ENCODE measurements at regions not wholly inside any gene's neighbourhood (a gene's known extent, or its start where the extent isn't known, plus 50 kb on each side); places are given as distances from the start of the nearest gene placed in this dataset.

DNA sequence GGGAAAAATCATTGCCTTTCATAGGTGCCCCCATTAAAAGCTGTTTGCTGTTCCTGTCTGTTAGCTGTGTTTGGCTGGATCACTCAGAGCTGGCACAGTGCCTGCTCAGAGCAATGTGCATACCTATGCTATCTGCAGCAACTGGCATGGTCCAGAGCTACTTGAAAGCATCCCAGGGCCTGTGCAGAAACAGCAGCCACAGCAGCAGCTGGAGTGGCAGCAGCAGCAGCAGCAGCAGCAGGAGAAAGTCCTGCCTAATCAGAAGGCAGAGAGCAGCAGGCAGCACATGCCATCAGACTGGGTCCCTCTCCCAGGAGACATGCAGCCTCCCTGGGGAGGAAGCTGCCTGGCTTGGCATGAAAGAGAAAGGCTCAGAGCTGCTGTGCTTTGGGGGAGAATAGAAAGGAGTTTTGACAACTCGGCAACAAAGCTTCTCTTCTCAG is 243.8 kb upstream of the WWC1 start:
- Histone ChIP-seq H3K27ac (ENCODE audit: low read depth, low read length) (no peak overlapping the region), H3K4me1 (ENCODE audit: control insufficient read depth, insufficient read depth, low read length) (no peaks in the 10 kb centered on the region), H3K9ac (ENCODE audit: low read length) (no peak overlapping the region), H3K36me3 (ENCODE audit: control insufficient read depth, insufficient read depth, low read length) (no peaks in the 10 kb centered on the region), H3K4me3 (ENCODE audit: low read length) (no peak overlapping the region), H3K27me3 (ENCODE audit: control insufficient read depth, insufficient read depth, low read length) (no peaks in the 10 kb centered on the region)

DNA sequence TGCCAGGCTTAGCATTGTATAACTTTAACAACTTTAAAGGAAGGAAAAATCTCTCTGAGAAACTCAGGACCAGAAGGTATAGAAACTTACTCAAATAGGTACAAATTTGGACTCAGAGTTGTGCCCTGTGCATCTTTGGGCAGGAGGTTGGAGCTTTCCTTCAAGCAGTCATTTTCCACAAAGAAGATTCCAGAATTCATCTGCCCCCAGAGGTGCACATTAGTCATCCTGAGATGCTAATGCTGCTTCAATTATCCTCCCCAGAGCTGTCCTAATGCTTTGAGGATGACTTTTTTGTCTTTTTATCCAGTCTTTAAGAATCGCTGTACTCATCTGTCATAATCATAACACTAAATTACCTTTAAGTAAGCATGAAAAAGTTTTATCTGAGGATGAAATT is 243.0 kb upstream of the WWC1 start:
- Histone ChIP-seq H3K4me1 (ENCODE audit: control insufficient read depth, insufficient read depth, low read length) (no peaks in the 10 kb centered on the region), H3K27ac (ENCODE audit: low read depth, low read length) (no peak overlapping the region), H3K27me3 (ENCODE audit: control insufficient read depth, insufficient read depth, low read length) (no peaks in the 10 kb centered on the region), H3K36me3 (ENCODE audit: control insufficient read depth, insufficient read depth, low read length) (no peaks in the 10 kb centered on the region), H3K9ac (ENCODE audit: low read length) (no peak overlapping the region), H3K4me3 (ENCODE audit: low read length) (no peak overlapping the region)

- Histone ChIP-seq H3K27me3 (ENCODE audit: control insufficient read depth, insufficient read depth, low read length) (no peaks in the 10 kb centered on the region), H3K9ac (ENCODE audit: low read length) (no peak overlapping the region), H3K36me3 (ENCODE audit: control insufficient read depth, insufficient read depth, low read length) (no peaks in the 10 kb centered on the region), H3K4me3 (ENCODE audit: low read length) (no peak overlapping the region), H3K27ac (ENCODE audit: low read depth, low read length) (no peak overlapping the region), H3K4me1 (ENCODE audit: control insufficient read depth, insufficient read depth, low read length) (no peaks in the 10 kb centered on the region)
Measured at GRCh38 chr5:168052686-168053085, 238.8 kb upstream of the WWC1 start.

DNA sequence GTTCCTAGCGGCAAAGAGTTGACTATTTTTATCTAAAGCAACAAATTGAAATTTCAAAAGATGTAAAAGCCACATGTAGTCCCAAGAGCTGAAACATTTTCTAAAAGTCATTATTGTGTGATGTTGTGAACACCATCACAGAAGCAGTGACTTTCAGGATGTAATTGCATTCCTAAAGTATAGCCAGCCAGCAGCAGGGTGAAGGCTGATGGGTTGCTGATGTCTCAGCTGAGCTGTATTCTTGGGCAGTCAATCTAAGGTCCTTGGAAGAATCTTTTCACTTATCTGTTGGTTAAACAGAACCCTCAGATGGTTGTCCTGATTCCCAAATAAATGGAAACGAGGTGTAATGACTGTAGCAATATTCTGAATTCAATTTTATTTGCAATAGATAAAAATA is 237.4 kb upstream of the WWC1 start:
- H3K9ac ChIP-seq (ENCODE audit: low read length), result no peak overlapping the region
- no peaks in the 10 kb centered on the region for H3K36me3 ChIP-seq (ENCODE audit: control insufficient read depth, insufficient read depth, low read length)
- H3K27ac ChIP-seq (ENCODE audit: low read depth, low read length), result no peak overlapping the region
- no peak overlapping the region for H3K4me3 ChIP-seq (ENCODE audit: low read length)
- H3K27me3 ChIP-seq (ENCODE audit: control insufficient read depth, insufficient read depth, low read length), result no peaks in the 10 kb centered on the region
- no peaks in the 10 kb centered on the region for H3K4me1 ChIP-seq (ENCODE audit: control insufficient read depth, insufficient read depth, low read length)

DNA sequence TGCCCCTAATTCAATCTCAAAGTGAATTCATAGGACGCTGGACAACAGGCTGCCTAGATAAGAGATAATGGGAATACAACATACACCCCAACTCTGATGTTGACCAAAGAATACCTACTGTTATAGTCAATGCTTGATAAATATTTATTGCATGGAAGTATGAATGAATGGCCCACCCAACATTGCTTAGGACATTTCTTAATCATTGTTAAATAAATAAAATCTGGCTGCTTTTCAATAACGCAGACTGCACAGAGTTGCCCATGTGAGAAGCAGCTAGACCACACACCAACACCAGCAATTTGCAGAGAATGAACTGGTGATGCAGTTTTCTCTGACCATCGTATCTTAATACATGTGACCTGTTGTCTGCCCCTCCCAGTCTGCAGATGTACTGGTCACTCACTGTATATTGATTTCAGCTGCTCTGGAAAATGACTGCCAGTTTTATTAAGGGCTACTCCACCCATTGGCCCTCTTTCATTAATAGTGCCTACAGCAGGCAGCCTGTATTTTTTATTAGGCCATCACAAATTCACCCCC is 236.2 kb upstream of the WWC1 start:
- H3K4me1 ChIP-seq (ENCODE audit: control insufficient read depth, insufficient read depth, low read length), result no peaks in the 10 kb centered on the region
- no peak overlapping the region for H3K4me3 ChIP-seq (ENCODE audit: low read length)
- no peaks in the 10 kb centered on the region for H3K27me3 ChIP-seq (ENCODE audit: control insufficient read depth, insufficient read depth, low read length)
- no peak overlapping the region for H3K27ac ChIP-seq (ENCODE audit: low read depth, low read length)
- H3K36me3 ChIP-seq (ENCODE audit: control insufficient read depth, insufficient read depth, low read length), result no peaks in the 10 kb centered on the region
- no peak overlapping the region for H3K9ac ChIP-seq (ENCODE audit: low read length)

GRCh38 chr5:168055961-168056360 is 235.5 kb upstream of the WWC1 start:
- H3K9ac ChIP-seq (ENCODE audit: low read length), result no peak overlapping the region
- H3K36me3 ChIP-seq (ENCODE audit: control insufficient read depth, insufficient read depth, low read length), result no peaks in the 10 kb centered on the region
- no peaks in the 10 kb centered on the region for H3K27me3 ChIP-seq (ENCODE audit: control insufficient read depth, insufficient read depth, low read length)
- no peaks in the 10 kb centered on the region for H3K4me1 ChIP-seq (ENCODE audit: control insufficient read depth, insufficient read depth, low read length)
- H3K4me3 ChIP-seq (ENCODE audit: low read length), result no peak overlapping the region
- H3K27ac ChIP-seq (ENCODE audit: low read depth, low read length), result no peak overlapping the region

GRCh38 chr5:168056499-168057182 is 234.8 kb upstream of the WWC1 start:
- no peaks in the 10 kb centered on the region for H3K27me3 ChIP-seq (ENCODE audit: control insufficient read depth, insufficient read depth, low read length)
- no peaks in the 10 kb centered on the region for H3K36me3 ChIP-seq (ENCODE audit: control insufficient read depth, insufficient read depth, low read length)
- no peak overlapping the region for H3K27ac ChIP-seq (ENCODE audit: low read depth, low read length)
- H3K4me1 ChIP-seq (ENCODE audit: control insufficient read depth, insufficient read depth, low read length), result no peaks in the 10 kb centered on the region
- H3K4me3 ChIP-seq (ENCODE audit: low read length), result no peak overlapping the region
- H3K9ac ChIP-seq (ENCODE audit: low read length), result no peak overlapping the region

DNA sequence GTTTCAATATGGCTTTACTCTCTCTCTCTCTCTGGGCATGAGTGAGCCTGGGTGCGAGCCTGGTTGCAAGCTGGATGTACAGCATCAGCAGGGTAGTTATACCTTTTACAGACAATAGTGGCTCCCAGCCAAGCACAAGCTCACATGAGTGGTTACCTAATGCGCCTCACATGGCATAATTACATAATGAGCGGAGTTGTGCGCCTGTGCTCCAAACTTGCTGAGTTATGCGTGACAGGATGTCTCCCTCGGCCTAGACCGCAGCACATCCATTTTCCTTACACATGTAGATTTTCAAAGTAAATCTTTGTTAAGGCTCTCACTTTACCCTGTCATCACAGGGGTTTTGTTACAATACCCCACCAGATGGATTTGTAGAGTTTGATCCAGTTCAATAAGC is 233.5 kb upstream of the WWC1 start:
- H3K27ac ChIP-seq (ENCODE audit: low read depth, low read length), result no peak overlapping the region
- H3K9ac ChIP-seq (ENCODE audit: low read length), result no peak overlapping the region
- no peaks in the 10 kb centered on the region for H3K27me3 ChIP-seq (ENCODE audit: control insufficient read depth, insufficient read depth, low read length)
- H3K4me1 ChIP-seq (ENCODE audit: control insufficient read depth, insufficient read depth, low read length), result no peaks in the 10 kb centered on the region
- H3K4me3 ChIP-seq (ENCODE audit: low read length), result no peak overlapping the region
- no peaks in the 10 kb centered on the region for H3K36me3 ChIP-seq (ENCODE audit: control insufficient read depth, insufficient read depth, low read length)

GRCh38 chr5:168059131-168059530 is 232.3 kb upstream of the WWC1 start:
- H3K4me1 ChIP-seq (ENCODE audit: control insufficient read depth, insufficient read depth, low read length), result no peaks in the 10 kb centered on the region

DNA sequence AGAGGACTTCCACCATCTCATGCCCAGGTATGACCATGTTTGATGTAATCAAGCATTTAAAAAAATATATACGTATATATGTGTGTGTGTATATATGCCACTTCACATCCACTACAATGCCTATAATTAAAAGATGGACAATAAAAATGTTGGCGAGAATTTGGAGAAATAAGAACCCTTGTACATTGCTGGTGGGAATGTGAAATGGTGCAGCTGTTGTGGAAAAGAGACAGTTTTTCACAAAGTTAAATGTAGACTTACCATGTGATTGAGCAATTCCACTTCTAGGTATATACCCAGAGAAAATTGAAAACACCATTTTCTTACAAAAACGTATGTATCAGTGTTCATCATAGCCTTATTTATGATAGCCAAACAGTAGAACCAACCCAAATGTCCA is 229.2 kb upstream of the WWC1 start:
- Histone ChIP-seq H3K4me3 (ENCODE audit: low read length) (no peak overlapping the region), H3K27me3 (ENCODE audit: control insufficient read depth, insufficient read depth, low read length) (no peaks in the 10 kb centered on the region), H3K36me3 (ENCODE audit: control insufficient read depth, insufficient read depth, low read length) (no peaks in the 10 kb centered on the region), H3K27ac (ENCODE audit: low read depth, low read length) (no peak overlapping the region), H3K4me1 (ENCODE audit: control insufficient read depth, insufficient read depth, low read length) (no peaks in the 10 kb centered on the region), H3K9ac (ENCODE audit: low read length) (no peak overlapping the region)

More at GRCh38 chr5:168059131-168059530, 232.3 kb upstream of the WWC1 start:
- Histone ChIP-seq H3K9ac (ENCODE audit: low read length) (no peak overlapping the region), H3K4me3 (ENCODE audit: low read length) (no peak overlapping the region), H3K27me3 (ENCODE audit: control insufficient read depth, insufficient read depth, low read length) (no peaks in the 10 kb centered on the region), H3K27ac (ENCODE audit: low read depth, low read length) (no peak overlapping the region), H3K36me3 (ENCODE audit: control insufficient read depth, insufficient read depth, low read length) (no peaks in the 10 kb centered on the region)

DNA sequence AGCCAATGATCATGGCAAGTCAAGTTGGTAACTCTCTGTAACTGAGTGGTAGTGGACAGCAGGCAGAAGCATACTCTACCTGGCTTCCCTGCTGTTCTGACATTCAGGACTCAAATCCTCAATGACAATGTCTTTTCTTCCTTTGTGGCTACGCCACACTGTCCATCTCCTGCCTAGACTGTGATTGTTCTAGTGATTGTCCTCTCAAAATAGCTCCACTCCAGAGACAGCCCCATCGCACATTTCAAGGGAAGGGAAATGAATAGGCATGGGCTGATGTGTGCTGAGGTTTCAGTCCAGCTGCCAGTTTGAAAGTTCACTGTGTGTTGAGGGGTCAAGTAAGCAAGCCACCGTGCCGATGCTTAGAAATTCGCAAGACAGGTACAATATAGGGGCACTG is 227.0 kb upstream of the WWC1 start:
- no peak overlapping the region for H3K27ac ChIP-seq (ENCODE audit: low read depth, low read length)
- no peak overlapping the region for H3K4me3 ChIP-seq (ENCODE audit: low read length)
- no peaks in the 10 kb centered on the region for H3K36me3 ChIP-seq (ENCODE audit: control insufficient read depth, insufficient read depth, low read length)
- H3K27me3 ChIP-seq (ENCODE audit: control insufficient read depth, insufficient read depth, low read length), result no peaks in the 10 kb centered on the region
- no peak overlapping the region for H3K9ac ChIP-seq (ENCODE audit: low read length)
- H3K4me1 ChIP-seq (ENCODE audit: control insufficient read depth, insufficient read depth, low read length), result no peaks in the 10 kb centered on the region

- H3K27me3 ChIP-seq (ENCODE audit: control insufficient read depth, insufficient read depth, low read length), result no peaks in the 10 kb centered on the region
- H3K9ac ChIP-seq (ENCODE audit: low read length), result no peak overlapping the region
- no peaks in the 10 kb centered on the region for H3K36me3 ChIP-seq (ENCODE audit: control insufficient read depth, insufficient read depth, low read length)
- no peak overlapping the region for H3K27ac ChIP-seq (ENCODE audit: low read depth, low read length)
- no peak overlapping the region for H3K4me3 ChIP-seq (ENCODE audit: low read length)
- H3K4me1 ChIP-seq (ENCODE audit: control insufficient read depth, insufficient read depth, low read length), result no peaks in the 10 kb centered on the region
Measured at GRCh38 chr5:168064933-168065622, 226.4 kb upstream of the WWC1 start.

All from rectal smooth muscle tissue (tissue), 1 donor.